Neuronal stem cell (in vitro differentiated cells): ENCODE measurements at regions not wholly inside any gene's neighbourhood (a gene's known extent, or its start where the extent isn't known, plus 50 kb on each side); places are given as distances from the start of the nearest gene placed in this dataset.
"Not testable (repeated sequence)": the region's sequence is repeated elsewhere in the genome, so short reads cannot be mapped to it uniquely, and the experiment has no call there.

Experiments used
- DNase-seq: peaks from one replicate; pipeline ENCODE4 v3.0.0-alpha.2; 2013; ENCODE audit warnings: low spot score
- H2AFZ ChIP-seq: one replicate; pipeline ENCODE4 v1.6.1; 2013; ENCODE audit warnings: mild to moderate bottlenecking, low read length, inconsistent platforms
- H2AK5ac ChIP-seq: 2 replicates; pipeline ENCODE4 v1.6.1; 2013; ENCODE audit warnings: low read depth, mild to moderate bottlenecking, inconsistent platforms, low read length, moderate library complexity, mixed read lengths
- H2BK120ac ChIP-seq: 2 replicates; pipeline ENCODE4 v1.6.1; 2013; ENCODE audit warnings: low read depth, mild to moderate bottlenecking, inconsistent platforms, low read length, moderate library complexity, mixed read lengths
- H2BK12ac ChIP-seq: one replicate; pipeline ENCODE4 v1.6.1; 2013; ENCODE audit warnings: low read length, inconsistent platforms
- H2BK15ac ChIP-seq: 2 replicates; pipeline ENCODE4 v1.6.1; 2013; ENCODE audit warnings: mild to moderate bottlenecking, low read length, inconsistent platforms, mixed read lengths
- H2BK5ac ChIP-seq: one replicate; pipeline ENCODE4 v1.6.1; 2013; ENCODE audit warnings: inconsistent platforms, mild to moderate bottlenecking, low read length, moderate library complexity
- H3K14ac ChIP-seq: one replicate; pipeline ENCODE4 v1.6.1; 2013; ENCODE audit warnings: low read length, inconsistent platforms
- H3K18ac ChIP-seq: 2 replicates; pipeline ENCODE4 v1.6.1; 2013; ENCODE audit warnings: low read length, inconsistent platforms
- H3K23ac ChIP-seq: 2 replicates; pipeline ENCODE4 v1.6.1; 2013; ENCODE audit warnings: low read depth, mild to moderate bottlenecking, mixed read lengths, low read length, inconsistent platforms; ENCODE audit not compliant: poor library complexity
- H3K27ac ChIP-seq: replicated peaks from 3 replicates; pipeline ENCODE4 v1.5.1; 2013; ENCODE audit warnings: low read length, inconsistent platforms
- H3K27me3 ChIP-seq, 3 experiments: 2 replicates each; pipeline ENCODE4 v1.6.1; 2013; ENCODE audit warnings: low read length in 3 of 3, mild to moderate bottlenecking in 2 of 3, inconsistent platforms in 1 of 3, low read depth in 1 of 3, mixed read lengths in 1 of 3, moderate library complexity in 1 of 3; ENCODE audit not compliant: control insufficient read depth in 3 of 3, insufficient read depth in 3 of 3
- H3K36me3 ChIP-seq, 2 donors: replicated peaks in 1 of 2; 2 replicates each; pipeline ENCODE4 v1.6.1; 2013; ENCODE audit warnings: low read length in 2 of 2; ENCODE audit not compliant: control insufficient read depth in 2 of 2, insufficient read depth in 2 of 2
- H3K4ac ChIP-seq: 2 replicates; pipeline ENCODE4 v1.6.1; 2013; ENCODE audit warnings: inconsistent platforms, mild to moderate bottlenecking, low read length, moderate library complexity
- H3K4me1 ChIP-seq, 2 donors: 1 replicate in 1 of 2; 2 replicates in 1 of 2; pipeline ENCODE4 v1.6.1; 2013; ENCODE audit warnings: low read length in 2 of 2, low read depth in 1 of 2; ENCODE audit not compliant: control insufficient read depth in 2 of 2, insufficient read depth in 1 of 2
- H3K4me2 ChIP-seq: one replicate; pipeline ENCODE4 v1.6.1; 2013; ENCODE audit warnings: mild to moderate bottlenecking, low read length, inconsistent platforms; ENCODE audit not compliant: insufficient read depth, poor library complexity, severe bottlenecking
- H3K4me3 ChIP-seq, 2 donors: 2 replicates each; pipeline ENCODE4 v1.5.1; 2013; ENCODE audit warnings: low read length in 2 of 2, mild to moderate bottlenecking in 2 of 2, inconsistent platforms in 1 of 2, moderate library complexity in 1 of 2
- H3K79me1 ChIP-seq: one replicate; pipeline ENCODE4 v1.6.1; 2013; ENCODE audit warnings: low read depth, mild to moderate bottlenecking, inconsistent platforms, low read length, moderate library complexity
- H3K9ac ChIP-seq: one replicate; pipeline ENCODE4 v1.6.1; 2013; ENCODE audit warnings: mild to moderate bottlenecking, low read depth, low read length, inconsistent platforms; ENCODE audit not compliant: poor library complexity
- H3K9me3 ChIP-seq, 2 donors: replicated peaks in 1 of 2; 2 replicates each; pipeline versions ENCODE3 to v1.6.1; 2013; ENCODE audit warnings: low read length in 2 of 2, mild to moderate bottlenecking in 2 of 2, inconsistent platforms in 1 of 2, low read depth in 1 of 2, mixed read lengths in 1 of 2, moderate library complexity in 1 of 2; ENCODE audit not compliant: control insufficient read depth in 2 of 2, insufficient read depth in 1 of 2
- H4K8ac ChIP-seq: one replicate; pipeline ENCODE4 v1.6.1; 2013; ENCODE audit warnings: low read depth, mild to moderate bottlenecking, inconsistent platforms, low read length, moderate library complexity
- H4K91ac ChIP-seq: one replicate; pipeline ENCODE4 v1.6.1; 2013; ENCODE audit warnings: low read length, low read depth, mild to moderate bottlenecking, inconsistent platforms; ENCODE audit not compliant: poor library complexity
- WGBS, 2 donors: extraction: QIAGEN DNeasy Blood & Tissue Kit; methylation state at CpG; one replicate each; pipeline ENCODE4 v1.1.7; 2013; ENCODE audit warnings: missing lambda C conversion rate in 2 of 2, mixed read lengths in 1 of 2; ENCODE audit not compliant: insufficient read length in 2 of 2, insufficient replicate concordance in 1 of 2; ENCODE audit errors: extremely low coverage in 2 of 2; 5-methylcytosine and 5-hydroxymethylcytosine counted together

GRCh38 chr12:68393417-68393816 is 61.3 kb upstream of the MDM1 start:
- no peak overlapping the region for H4K91ac ChIP-seq
- H4K8ac ChIP-seq, result no peak overlapping the region
- no peak overlapping the region for H3K18ac ChIP-seq
- H3K4ac ChIP-seq, result no peak overlapping the region
- H3K4me2 ChIP-seq, result no peak overlapping the region
- H3K14ac ChIP-seq, result no peak overlapping the region
- H2AK5ac ChIP-seq, result no peak overlapping the region
- no peak overlapping the region for H2BK12ac ChIP-seq
- no peak overlapping the region for H2BK5ac ChIP-seq
- H3K4me1 ChIP-seq, result peaks cover 0 to 2% of the 10 kb centered on the region in 2 donors
- peak overlapping the region; percentile 28 for H2AFZ ChIP-seq
- H3K4me3 ChIP-seq, result no peak overlapping the region
- no peaks in the 10 kb centered on the region for H3K79me1 ChIP-seq
- no peak for DNase-seq
- H3K9ac ChIP-seq, result no peak overlapping the region
- H2BK15ac ChIP-seq, result no peak overlapping the region
- H3K9me3 ChIP-seq, result peaks cover 3 to 4% of the 10 kb centered on the region in 2 donors
- H3K36me3 ChIP-seq, result no peaks in the 10 kb centered on the region
- no CpG with 5 or more reads among the region's 4 CpGs for WGBS, 2 donors
- no peak overlapping the region for H3K23ac ChIP-seq
- H2BK120ac ChIP-seq, result no peak overlapping the region
- H3K27me3 ChIP-seq, result no peaks in the 10 kb centered on the region
- no peak overlapping the region for H3K27ac ChIP-seq

- H4K91ac ChIP-seq, result no peak overlapping the region
- no peak overlapping the region for H3K4me2 ChIP-seq
- H3K27ac ChIP-seq, result no peak overlapping the region
- no peak overlapping the region for H4K8ac ChIP-seq
- no peak overlapping the region for H2BK5ac ChIP-seq
- no peaks in the 10 kb centered on the region for H3K9me3 ChIP-seq
- no peaks in the 10 kb centered on the region for H3K27me3 ChIP-seq
- no peak for DNase-seq
- H3K18ac ChIP-seq, result no peak overlapping the region
- no peak overlapping the region for H3K4me3 ChIP-seq
- H3K36me3 ChIP-seq, result no peaks in the 10 kb centered on the region
- no peak overlapping the region for H2AFZ ChIP-seq
- no peaks in the 10 kb centered on the region for H3K79me1 ChIP-seq
- H3K9ac ChIP-seq, result no peak overlapping the region
- H3K14ac ChIP-seq, result no peak overlapping the region
- no peak overlapping the region for H3K23ac ChIP-seq
- no peak overlapping the region for H2BK12ac ChIP-seq
- H2AK5ac ChIP-seq, result no peak overlapping the region
- H2BK15ac ChIP-seq, result no peak overlapping the region
- no CpG with 5 or more reads among the region's 4 CpGs for WGBS, 2 donors
- H3K4me1 ChIP-seq, result peaks cover 0 to 2% of the 10 kb centered on the region in 2 donors
- no peak overlapping the region for H2BK120ac ChIP-seq
- H3K4ac ChIP-seq, result no peak overlapping the region
Observed at GRCh38 chr12:68397566-68398158, 65.5 kb upstream of the MDM1 start.

- H3K27me3 ChIP-seq, H3K9ac ChIP-seq, DNase-seq, H3K79me1 ChIP-seq, H3K4ac ChIP-seq, H3K18ac ChIP-seq, H3K4me2 ChIP-seq, H3K14ac ChIP-seq, H3K27ac ChIP-seq, H3K4me3 ChIP-seq, H3K36me3 ChIP-seq, H2BK12ac ChIP-seq, H4K8ac ChIP-seq, H3K4me1 ChIP-seq, H2AFZ ChIP-seq, H3K23ac ChIP-seq, H2BK15ac ChIP-seq, H4K91ac ChIP-seq, H2BK5ac ChIP-seq, H2AK5ac ChIP-seq, H3K9me3 ChIP-seq, H2BK120ac ChIP-seq: not testable (repeated sequence)
- WGBS, 2 donors, result no CpG with 5 or more reads among the region's 6 CpGs
Observed at GRCh38 chr12:68398689-68399088, 66.5 kb upstream of the MDM1 start.

- no CpG with 5 or more reads among the region's 5 CpGs for WGBS, 2 donors
Observed at GRCh38 chr12:68400226-68400829, 68.2 kb upstream of the MDM1 start.

More at GRCh38 chr12:68400226-68400829, 68.2 kb upstream of the MDM1 start:
- Histone ChIP-seq H2BK120ac (no peak overlapping the region), H2BK5ac (no peak overlapping the region), H4K91ac (no peak overlapping the region), H2BK15ac (no peak overlapping the region), H3K27me3 (no peaks in the 10 kb centered on the region), H2AFZ (no peak overlapping the region), H3K23ac (no peak overlapping the region), H3K27ac (no peak overlapping the region), H3K4me3 (no peak overlapping the region), H3K4ac (no peak overlapping the region), H2AK5ac (no peak overlapping the region), H3K9me3 (no peaks in the 10 kb centered on the region), H3K79me1 (no peaks in the 10 kb centered on the region), H3K9ac (no peak overlapping the region), H2BK12ac (no peak overlapping the region), H3K14ac (no peak overlapping the region), H3K36me3 (no peaks in the 10 kb centered on the region), H4K8ac (no peak overlapping the region), H3K4me1 (no peaks in the 10 kb centered on the region), H3K18ac (no peak overlapping the region), H3K4me2 (no peak overlapping the region)
- DNase-seq, result no peak
